ENCODE measurements at regions not wholly inside any gene's neighbourhood (a gene's known extent, or its start where the extent isn't known, plus 50 kb on each side); places are given as distances from the start of the nearest gene placed in this dataset.

- Mint-ChIP-seq H3K4me1 (0 out of 2 replicates have a peak, but pooled peaks cover 5% of the 10 kb centered on the region), H3K36me3 (no peaks in the 10 kb centered on the region), H3K27me3 (ENCODE audit: low read depth) (no peaks in the 10 kb centered on the region; the same call in 1 of the 2 replicates), H3K9me3 (no peaks in the 10 kb centered on the region), H3K4me3 (no peak overlapping the region), H3K27ac (no peak overlapping the region)
- ChIA-PET CTCF (no interaction called here), POLR2A (interaction anchor here (0.6 kb wide), 1 partner anchor 376 kb away, joined by 5 read pairs; no protein-coding TSS in a partner anchor)
- no peak for TF ChIP-seq HMGA2 (CRISPR knock-in tag; IDR thresholded peaks at IDR 0.05)
- no peak for TF ChIP-seq FOXJ3 (CRISPR knock-in tag; IDR thresholded peaks at IDR 0.05; ENCODE audit: borderline replicate concordance)
- TF ChIP-seq ZNF138 (CRISPR knock-in tag; conservative IDR thresholded peaks at IDR 0.05), result no peak
- TF ChIP-seq RORB (CRISPR knock-in tag; IDR thresholded peaks at IDR 0.05), result no peak
- no peak for TF ChIP-seq ZNF219 (CRISPR knock-in tag; IDR thresholded peaks at IDR 0.05; ENCODE audit: borderline replicate concordance)
- no peak for TF ChIP-seq ETV6 (CRISPR knock-in tag; IDR thresholded peaks at IDR 0.05)
- TF ChIP-seq, protein P1, sequence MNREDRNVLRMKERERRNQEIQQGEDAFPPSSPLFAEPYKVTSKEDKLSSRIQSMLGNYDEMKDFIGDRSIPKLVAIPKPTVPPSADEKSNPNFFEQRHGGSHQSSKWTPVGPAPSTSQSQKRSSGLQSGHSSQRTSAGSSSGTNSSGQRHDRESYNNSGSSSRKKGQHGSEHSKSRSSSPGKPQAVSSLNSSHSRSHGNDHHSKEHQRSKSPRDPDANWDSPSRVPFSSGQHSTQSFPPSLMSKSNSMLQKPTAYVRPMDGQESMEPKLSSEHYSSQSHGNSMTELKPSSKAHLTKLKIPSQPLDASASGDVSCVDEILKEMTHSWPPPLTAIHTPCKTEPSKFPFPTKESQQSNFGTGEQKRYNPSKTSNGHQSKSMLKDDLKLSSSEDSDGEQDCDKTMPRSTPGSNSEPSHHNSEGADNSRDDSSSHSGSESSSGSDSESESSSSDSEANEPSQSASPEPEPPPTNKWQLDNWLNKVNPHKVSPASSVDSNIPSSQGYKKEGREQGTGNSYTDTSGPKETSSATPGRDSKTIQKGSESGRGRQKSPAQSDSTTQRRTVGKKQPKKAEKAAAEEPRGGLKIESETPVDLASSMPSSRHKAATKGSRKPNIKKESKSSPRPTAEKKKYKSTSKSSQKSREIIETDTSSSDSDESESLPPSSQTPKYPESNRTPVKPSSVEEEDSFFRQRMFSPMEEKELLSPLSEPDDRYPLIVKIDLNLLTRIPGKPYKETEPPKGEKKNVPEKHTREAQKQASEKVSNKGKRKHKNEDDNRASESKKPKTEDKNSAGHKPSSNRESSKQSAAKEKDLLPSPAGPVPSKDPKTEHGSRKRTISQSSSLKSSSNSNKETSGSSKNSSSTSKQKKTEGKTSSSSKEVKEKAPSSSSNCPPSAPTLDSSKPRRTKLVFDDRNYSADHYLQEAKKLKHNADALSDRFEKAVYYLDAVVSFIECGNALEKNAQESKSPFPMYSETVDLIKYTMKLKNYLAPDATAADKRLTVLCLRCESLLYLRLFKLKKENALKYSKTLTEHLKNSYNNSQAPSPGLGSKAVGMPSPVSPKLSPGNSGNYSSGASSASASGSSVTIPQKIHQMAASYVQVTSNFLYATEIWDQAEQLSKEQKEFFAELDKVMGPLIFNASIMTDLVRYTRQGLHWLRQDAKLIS (CRISPR knock-in tag; IDR thresholded peaks at IDR 0.05; ENCODE audit: borderline replicate concordance), result no peak
- no peak for TF ChIP-seq JAZF1 (CRISPR knock-in tag; IDR thresholded peaks at IDR 0.05)
- no peak for TF ChIP-seq MYBL2 (CRISPR knock-in tag; IDR thresholded peaks at IDR 0.05)
- TF ChIP-seq ZNF423 (CRISPR knock-in tag; IDR thresholded peaks at IDR 0.05), result no peak
- no peak for ATAC-seq
- no peak for DNase-seq (ENCODE audit: low spot score)
These were observed 618.2 kb upstream of the KIRREL3 start for GRCh38 chr11:127618721-127619120.

DNA sequence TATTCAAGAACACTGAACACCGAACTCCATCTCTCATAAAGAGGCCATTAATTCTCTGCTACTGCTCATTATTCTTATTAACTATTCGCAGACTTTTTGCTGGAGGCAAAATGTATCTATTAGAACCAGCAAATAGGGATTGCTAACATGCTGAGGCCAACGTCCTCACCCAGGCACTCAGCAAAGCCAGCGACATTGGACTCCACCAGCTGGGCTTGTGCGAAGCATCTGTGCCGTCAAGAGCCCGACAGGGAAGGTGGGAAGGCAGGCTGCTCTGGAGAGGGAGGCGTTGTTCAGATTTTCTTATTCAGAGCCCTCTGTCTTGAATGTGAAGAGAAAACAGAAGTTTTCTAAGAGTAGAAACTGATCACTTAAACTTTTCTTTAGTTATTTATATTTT lies 615.6 kb upstream of the KIRREL3 start:
- peaks cover 17% of the 10 kb centered on the region for H3K4me1 Mint-ChIP-seq
- DNase-seq (ENCODE audit: low spot score) (no peak), ATAC-seq (peak; percentile 28; the same call in 1 of the 2 replicates)
- no peaks in the 10 kb centered on the region for H3K36me3 Mint-ChIP-seq
- TF ChIP-seq SP1 (CRISPR knock-in tag; conservative IDR thresholded peaks at IDR 0.05) (no peak), IRF2 (CRISPR knock-in tag; IDR thresholded peaks at IDR 0.05; ENCODE audit: borderline replicate concordance, low read depth) (no peak), OVOL2 (CRISPR knock-in tag; IDR thresholded peaks at IDR 0.05; ENCODE audit: borderline replicate concordance) (no peak), STAT6 (CRISPR knock-in tag; conservative IDR thresholded peaks at IDR 0.05; ENCODE audit: low read depth) (no peak), JAZF1 (CRISPR knock-in tag; IDR thresholded peaks at IDR 0.05) (no peak), ZNF138 (CRISPR knock-in tag; conservative IDR thresholded peaks at IDR 0.05) (no peak), ZBTB43 (CRISPR knock-in tag; IDR thresholded peaks at IDR 0.05) (no peak), CBFB (CRISPR knock-in tag; IDR thresholded peaks at IDR 0.05; ENCODE audit: low read depth) (no peak), CREM (CRISPR knock-in tag; IDR thresholded peaks at IDR 0.05) (no peak), E2F5 (CRISPR knock-in tag; IDR thresholded peaks at IDR 0.05) (no peak)
- TF ChIP-seq, protein P2, sequence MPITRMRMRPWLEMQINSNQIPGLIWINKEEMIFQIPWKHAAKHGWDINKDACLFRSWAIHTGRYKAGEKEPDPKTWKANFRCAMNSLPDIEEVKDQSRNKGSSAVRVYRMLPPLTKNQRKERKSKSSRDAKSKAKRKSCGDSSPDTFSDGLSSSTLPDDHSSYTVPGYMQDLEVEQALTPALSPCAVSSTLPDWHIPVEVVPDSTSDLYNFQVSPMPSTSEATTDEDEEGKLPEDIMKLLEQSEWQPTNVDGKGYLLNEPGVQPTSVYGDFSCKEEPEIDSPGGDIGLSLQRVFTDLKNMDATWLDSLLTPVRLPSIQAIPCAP (CRISPR knock-in tag; IDR thresholded peaks at IDR 0.05), result no peak
- TF ChIP-seq, protein P3, sequence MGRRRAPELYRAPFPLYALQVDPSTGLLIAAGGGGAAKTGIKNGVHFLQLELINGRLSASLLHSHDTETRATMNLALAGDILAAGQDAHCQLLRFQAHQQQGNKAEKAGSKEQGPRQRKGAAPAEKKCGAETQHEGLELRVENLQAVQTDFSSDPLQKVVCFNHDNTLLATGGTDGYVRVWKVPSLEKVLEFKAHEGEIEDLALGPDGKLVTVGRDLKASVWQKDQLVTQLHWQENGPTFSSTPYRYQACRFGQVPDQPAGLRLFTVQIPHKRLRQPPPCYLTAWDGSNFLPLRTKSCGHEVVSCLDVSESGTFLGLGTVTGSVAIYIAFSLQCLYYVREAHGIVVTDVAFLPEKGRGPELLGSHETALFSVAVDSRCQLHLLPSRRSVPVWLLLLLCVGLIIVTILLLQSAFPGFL (CRISPR knock-in tag; IDR thresholded peaks at IDR 0.05; ENCODE audit: borderline replicate concordance), result no peak
- TF ChIP-seq, protein P4, sequence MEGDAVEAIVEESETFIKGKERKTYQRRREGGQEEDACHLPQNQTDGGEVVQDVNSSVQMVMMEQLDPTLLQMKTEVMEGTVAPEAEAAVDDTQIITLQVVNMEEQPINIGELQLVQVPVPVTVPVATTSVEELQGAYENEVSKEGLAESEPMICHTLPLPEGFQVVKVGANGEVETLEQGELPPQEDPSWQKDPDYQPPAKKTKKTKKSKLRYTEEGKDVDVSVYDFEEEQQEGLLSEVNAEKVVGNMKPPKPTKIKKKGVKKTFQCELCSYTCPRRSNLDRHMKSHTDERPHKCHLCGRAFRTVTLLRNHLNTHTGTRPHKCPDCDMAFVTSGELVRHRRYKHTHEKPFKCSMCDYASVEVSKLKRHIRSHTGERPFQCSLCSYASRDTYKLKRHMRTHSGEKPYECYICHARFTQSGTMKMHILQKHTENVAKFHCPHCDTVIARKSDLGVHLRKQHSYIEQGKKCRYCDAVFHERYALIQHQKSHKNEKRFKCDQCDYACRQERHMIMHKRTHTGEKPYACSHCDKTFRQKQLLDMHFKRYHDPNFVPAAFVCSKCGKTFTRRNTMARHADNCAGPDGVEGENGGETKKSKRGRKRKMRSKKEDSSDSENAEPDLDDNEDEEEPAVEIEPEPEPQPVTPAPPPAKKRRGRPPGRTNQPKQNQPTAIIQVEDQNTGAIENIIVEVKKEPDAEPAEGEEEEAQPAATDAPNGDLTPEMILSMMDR (IDR thresholded peaks at IDR 0.05), result no peak
- no peaks in the 10 kb centered on the region for H3K9me3 Mint-ChIP-seq
- H3K27ac Mint-ChIP-seq, result no peak overlapping the region
- no peak overlapping the region for H3K4me3 Mint-ChIP-seq
- ChIA-PET POLR2A (no interaction called here), CTCF (no interaction called here)
- no peaks in the 10 kb centered on the region; the same call in 1 of the 2 replicates for H3K27me3 Mint-ChIP-seq (ENCODE audit: low read depth)

Data from WTC11 (cell line).